ENCODE measurements at regions not wholly inside any gene's neighbourhood (a gene's known extent, or its start where the extent isn't known, plus 50 kb on each side); places are given as distances from the start of the nearest gene placed in this dataset.
"Not testable (repeated sequence)": the region's sequence is repeated elsewhere in the genome, so short reads cannot be mapped to it uniquely, and the experiment has no call there.

- DNase-seq (ENCODE audit: low read depth) = no peak
Measured at GRCh38 chr22:22716136-22716665, 71.8 kb downstream of the GGTLC2 start.

DNA sequence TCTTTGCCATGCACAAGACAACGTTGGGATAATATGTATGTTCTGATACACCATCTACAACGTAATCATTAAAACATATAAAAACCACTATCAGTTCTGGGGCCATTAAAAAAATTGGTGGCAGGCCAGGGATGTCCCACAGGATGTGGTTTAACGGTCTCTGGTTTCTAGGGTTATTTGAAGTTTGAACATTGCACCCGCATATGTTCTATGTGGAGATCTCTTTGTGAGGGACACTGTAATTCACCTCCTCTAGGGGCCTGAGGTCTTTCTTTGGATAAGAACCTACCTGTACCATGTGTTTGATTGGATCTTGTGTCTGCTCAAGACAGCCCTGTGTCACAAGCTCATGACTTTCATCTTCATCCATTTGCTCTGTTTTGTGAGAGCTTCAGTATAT, 73.2 kb downstream of the GGTLC2 start:
- DNase-seq (ENCODE audit: low read depth) = no peak

DNA sequence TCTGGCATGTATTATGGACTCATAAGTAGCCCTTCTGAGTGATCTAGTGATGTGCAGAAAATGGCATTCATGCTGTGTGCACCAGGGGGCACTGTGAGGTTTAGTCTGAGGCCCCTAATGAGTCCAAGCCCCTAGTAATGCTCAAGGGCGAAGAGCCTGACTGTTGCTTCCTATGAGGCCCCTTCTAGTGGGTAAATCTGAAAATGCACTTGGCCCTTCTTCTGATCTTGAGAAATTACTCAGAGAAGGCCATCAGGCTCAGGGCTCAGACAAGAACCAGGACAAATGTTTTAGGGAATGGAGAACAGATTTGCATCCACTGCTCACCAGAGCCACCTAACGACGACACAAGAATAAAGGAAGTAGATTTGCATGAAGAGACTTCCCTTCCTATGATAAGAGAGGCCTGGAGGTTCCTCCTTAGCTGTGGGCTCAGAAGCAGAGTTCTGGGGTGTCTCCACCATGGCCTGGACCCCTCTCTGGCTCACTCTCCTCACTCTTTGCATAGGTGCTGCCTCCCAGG, 75.8 kb downstream of the GGTLC2 start:
- DNase-seq (ENCODE audit: low read depth) = peak; percentile 31

- DNase-seq (ENCODE audit: low read depth) = no peak
Measured at GRCh38 chr22:22720724-22721261, 76.4 kb downstream of the GGTLC2 start.

- peak; percentile 4 for DNase-seq (ENCODE audit: low read depth)
Measured at GRCh38 chr22:22721681-22722354, 77.4 kb downstream of the GGTLC2 start.

GRCh38 chr22:22728382-22728781, 84.0 kb downstream of the GGTLC2 start:
- DNase-seq (ENCODE audit: low read depth) = no peak

GRCh38 chr22:22730655-22731373, 86.4 kb downstream of the GGTLC2 start:
- peak; percentile 8 for DNase-seq (ENCODE audit: low read depth)

GRCh38 chr22:22731374-22731676, 86.9 kb downstream of the GGTLC2 start:
- no peak for DNase-seq (ENCODE audit: low read depth)

- not testable (repeated sequence) for DNase-seq (ENCODE audit: low read depth)
Measured at GRCh38 chr22:22733006-22733405, 88.6 kb downstream of the GGTLC2 start.

DNA sequence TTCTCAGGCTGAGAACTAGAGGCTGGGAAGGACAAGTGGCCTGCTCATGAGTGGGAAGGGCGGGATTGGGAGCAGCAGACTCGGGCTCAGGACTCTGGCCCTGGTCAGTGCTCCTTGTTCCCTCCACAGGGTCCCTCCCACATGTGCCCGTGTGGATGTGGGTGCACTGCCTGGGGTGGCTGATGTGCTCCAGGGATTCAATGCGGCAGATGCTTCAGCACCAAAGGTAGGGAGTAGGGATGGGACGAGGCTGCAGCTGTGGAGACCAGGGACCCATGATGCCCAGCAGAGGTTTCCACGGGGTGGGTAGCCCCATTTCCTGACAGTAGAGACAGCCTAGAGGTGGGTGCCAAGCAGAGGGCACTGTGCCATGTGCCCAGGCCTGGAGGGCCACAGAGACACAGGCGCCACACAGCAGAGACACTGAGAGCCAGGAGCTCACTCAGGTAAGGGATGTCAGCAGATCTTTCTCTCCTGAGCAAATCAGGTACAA, 89.5 kb downstream of the GGTLC2 start:
- no peak for DNase-seq (ENCODE audit: low read depth)

DNA sequence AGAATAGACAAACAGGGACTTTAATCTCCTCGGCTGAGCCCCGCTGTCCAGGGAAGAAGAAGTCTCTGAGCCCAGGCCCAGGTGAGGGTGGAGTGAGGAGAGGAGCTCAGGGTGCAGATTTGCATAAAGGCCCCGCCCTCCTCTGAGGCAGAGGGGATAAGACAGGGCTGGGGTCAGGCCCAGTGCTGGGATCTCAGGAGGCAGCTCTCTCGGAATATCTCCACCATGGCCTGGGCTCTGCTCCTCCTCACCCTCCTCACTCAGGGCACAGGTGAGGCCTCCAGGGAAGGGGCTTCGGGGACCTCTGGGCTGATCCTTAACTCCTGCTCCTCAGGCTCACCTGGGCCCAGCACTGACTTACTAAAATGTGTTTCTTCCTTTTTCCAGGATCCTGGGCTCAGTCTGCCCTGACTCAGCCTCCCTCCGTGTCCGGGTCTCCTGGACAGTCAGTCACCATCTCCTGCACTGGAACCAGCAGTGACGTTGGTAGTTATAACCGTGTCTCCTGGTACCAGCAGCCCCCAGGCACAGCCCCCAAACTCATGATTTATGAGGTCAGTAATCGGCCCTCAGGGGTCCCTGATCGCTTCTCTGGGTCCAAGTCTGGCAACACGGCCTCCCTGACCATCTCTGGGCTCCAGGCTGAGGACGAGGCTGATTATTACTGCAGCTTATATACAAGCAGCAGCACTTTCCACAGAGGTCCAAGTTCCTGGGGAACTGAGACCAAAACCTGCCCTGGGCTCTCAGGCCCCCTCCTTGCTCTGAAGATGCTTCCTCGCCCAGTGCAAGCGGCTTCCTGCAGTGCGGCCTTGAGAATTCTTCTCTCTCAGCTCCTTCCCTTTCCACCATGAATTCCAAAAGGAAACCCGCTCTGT, 90.2 kb downstream of the GGTLC2 start:
- not testable (repeated sequence) for DNase-seq (ENCODE audit: low read depth)

DNA sequence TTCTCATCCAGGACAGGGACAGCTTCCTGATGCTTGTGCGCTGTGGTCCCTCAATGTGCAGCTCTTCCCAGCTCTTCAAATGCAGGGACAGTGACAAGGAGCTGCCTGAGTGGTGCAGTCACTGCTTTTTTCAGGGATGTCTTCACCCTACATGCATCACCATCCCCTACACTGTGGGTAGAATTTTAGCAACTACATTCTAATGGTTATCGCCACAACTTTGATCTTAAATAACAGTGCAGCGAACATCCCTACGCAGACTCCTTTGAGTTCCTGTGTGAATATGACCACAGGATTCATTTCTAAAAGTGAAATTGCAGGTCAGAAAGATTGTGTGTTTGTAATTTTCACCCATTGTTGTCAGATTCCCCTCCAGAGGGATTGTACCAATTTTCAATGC, 90.9 kb downstream of the GGTLC2 start:
- DNase-seq (ENCODE audit: low read depth) = not testable (repeated sequence)

DNA sequence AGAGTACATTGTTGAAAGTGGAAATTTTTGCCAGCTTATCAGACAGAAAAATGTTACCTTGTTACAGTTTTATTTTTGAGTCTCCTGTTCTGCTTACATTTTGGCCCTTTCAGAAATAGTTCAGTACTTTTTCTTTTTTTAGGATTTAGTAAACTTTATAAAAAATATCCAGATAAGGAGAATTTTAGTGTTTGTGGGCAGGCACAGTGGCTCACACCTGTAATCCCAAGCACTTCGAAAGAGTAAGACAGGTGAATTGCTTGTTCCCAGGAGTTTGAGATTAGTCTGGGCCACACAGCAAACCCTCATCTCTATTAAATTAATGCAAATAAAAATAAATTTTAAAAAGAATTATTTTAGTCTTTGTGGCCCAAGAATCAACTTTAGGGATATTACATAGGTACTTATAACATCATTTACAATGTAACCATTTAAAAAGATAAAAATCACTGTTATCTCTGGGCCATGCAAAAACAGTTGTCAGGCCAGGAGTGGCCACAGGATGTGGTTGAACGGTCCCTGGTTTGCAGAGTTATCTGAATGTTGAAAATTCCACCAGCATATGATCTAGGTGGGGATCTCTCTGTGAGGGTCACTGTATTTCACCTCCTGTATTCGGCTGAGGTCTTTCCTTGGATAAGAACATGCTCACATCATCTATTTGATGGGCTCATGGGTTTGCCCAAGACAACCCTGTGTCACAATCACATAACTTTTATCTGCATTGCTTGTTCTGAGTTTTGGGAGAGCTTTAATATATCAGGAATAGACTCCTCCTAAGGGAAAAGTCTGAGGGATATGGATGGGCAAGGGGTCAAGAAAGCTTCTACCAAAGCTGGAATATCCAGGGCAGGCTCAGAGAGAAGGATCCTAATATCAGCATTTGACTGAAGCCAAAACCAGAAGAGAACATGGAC, 91.5 kb downstream of the GGTLC2 start:
- DNase-seq (ENCODE audit: low read depth) = no peak

DNA sequence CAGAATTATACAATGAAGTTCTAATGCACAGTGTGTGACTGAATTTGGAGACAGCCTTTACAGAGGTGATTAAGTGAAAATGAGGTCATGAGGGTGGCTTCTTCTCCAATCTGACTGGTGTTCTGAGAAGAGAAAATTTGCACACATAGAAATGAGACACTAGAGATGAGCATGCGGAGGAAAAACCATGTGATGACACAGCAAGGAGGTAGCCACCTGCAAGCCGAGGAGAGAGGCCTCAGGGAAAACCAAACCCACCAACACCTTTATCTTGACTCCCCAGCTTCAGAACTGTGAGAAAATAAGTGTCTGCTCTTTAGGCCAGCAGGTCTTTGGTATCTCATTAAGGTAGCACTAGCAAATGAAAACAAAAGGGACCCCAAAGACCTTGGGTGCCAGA, 93.2 kb downstream of the GGTLC2 start:
- no peak for DNase-seq (ENCODE audit: low read depth)

- no peak for DNase-seq (ENCODE audit: low read depth)
Measured at GRCh38 chr22:22738959-22739585, 94.7 kb downstream of the GGTLC2 start.

DNA sequence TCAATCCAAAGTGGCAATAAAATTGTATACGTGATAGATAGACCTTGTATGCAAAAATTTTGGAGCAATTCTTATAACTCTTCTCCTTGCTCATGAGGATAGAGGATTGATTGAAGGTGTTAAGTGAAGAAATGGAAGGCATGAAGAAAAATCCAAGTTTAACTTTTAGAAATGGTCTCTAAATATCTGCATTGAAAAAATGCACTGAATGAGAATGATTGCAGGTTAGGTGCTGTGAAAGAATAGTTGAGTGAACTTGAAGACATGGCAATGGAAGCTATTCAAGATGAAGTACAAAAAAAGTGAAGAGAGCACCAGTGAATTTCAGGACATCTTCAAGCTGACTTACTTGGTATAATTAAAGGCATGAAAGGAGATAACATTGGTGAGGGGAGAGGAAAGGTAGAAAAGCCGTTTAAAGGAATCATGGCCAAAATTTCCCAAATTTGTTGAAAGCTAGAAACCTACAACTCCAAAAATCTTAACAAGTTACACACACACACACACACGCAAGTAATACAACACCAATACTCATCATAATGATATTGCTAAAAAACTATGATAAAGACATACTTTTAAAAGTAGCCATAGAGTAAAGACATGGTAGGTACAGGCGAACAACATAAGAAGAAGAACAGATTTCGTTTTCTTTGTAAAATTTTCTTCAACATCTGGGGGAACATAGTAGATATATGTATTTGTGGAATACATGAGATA, 96.3 kb downstream of the GGTLC2 start:
- DNase-seq (ENCODE audit: low read depth) = no peak

DNA sequence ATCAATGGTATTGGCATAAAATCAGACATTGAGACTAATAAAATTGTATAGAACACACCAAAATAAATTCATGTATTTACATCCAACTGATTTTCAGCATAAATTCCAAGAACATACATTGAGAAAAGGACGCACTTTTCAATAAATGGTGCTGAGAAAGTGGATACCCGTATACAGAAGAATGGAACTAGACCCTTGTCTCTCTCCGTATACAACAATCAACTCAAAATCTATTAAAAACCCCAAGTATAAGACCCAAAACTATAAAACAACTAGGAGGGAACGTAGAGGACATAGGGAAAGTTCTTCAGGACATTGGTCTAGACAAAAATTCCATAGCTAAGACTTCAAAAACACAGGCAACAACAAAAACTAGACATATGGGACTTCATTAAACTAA, 97.4 kb downstream of the GGTLC2 start:
- no peak for DNase-seq (ENCODE audit: low read depth)

DNA sequence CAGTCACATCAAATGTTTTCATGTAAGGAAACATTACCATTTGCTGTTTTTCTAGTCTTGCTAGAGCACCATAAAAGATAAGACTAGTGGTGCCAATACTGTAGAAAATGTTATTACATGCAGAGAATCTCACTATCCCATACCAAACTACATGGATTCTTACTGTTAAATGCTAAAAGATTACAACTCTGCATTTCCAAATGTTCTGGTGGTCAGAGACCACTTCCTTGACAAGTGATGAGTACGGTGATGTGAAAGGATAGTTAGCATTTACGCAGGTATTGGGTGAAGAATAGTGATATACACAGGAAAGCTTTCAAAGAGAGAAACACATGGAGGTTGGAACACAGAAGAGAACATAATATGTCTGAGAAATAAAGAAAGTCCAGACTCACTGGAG, 98.2 kb downstream of the GGTLC2 start:
- no peak for DNase-seq (ENCODE audit: low read depth)

GRCh38 chr22:22743128-22743760, 98.8 kb downstream of the GGTLC2 start:
- no peak for DNase-seq (ENCODE audit: low read depth)

Measured in M059J (cell line).